ENCODE measurements at regions not wholly inside any gene's neighbourhood (a gene's known extent, or its start where the extent isn't known, plus 50 kb on each side); places are given as distances from the start of the nearest gene placed in this dataset.

GRCh38 chr16:9351841-9352434 lies 260.5 kb downstream of the HAPSTR1 start:
- TF ChIP-seq, protein P1, sequence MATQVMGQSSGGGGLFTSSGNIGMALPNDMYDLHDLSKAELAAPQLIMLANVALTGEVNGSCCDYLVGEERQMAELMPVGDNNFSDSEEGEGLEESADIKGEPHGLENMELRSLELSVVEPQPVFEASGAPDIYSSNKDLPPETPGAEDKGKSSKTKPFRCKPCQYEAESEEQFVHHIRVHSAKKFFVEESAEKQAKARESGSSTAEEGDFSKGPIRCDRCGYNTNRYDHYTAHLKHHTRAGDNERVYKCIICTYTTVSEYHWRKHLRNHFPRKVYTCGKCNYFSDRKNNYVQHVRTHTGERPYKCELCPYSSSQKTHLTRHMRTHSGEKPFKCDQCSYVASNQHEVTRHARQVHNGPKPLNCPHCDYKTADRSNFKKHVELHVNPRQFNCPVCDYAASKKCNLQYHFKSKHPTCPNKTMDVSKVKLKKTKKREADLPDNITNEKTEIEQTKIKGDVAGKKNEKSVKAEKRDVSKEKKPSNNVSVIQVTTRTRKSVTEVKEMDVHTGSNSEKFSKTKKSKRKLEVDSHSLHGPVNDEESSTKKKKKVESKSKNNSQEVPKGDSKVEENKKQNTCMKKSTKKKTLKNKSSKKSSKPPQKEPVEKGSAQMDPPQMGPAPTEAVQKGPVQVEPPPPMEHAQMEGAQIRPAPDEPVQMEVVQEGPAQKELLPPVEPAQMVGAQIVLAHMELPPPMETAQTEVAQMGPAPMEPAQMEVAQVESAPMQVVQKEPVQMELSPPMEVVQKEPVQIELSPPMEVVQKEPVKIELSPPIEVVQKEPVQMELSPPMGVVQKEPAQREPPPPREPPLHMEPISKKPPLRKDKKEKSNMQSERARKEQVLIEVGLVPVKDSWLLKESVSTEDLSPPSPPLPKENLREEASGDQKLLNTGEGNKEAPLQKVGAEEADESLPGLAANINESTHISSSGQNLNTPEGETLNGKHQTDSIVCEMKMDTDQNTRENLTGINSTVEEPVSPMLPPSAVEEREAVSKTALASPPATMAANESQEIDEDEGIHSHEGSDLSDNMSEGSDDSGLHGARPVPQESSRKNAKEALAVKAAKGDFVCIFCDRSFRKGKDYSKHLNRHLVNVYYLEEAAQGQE (IDR thresholded peaks at IDR 0.05; ENCODE audit: unreplicated experiment): no peak
- TF ChIP-seq CTCF (conservative IDR thresholded peaks at IDR 0.05; ENCODE audit: low read depth in 2 of 2) (no peak), EZH2 (IDR thresholded peaks at IDR 0.05; ENCODE audit: low read depth, unreplicated experiment) (no peak), STAT1 (IDR thresholded peaks at IDR 0.05; ENCODE audit: unreplicated experiment) (no peak), JUNB (IDR thresholded peaks at IDR 0.05; ENCODE audit: unreplicated experiment) (no peak)
